IMR-90 (cell line): ENCODE measurements at regions not wholly inside any gene's neighbourhood (a gene's known extent, or its start where the extent isn't known, plus 50 kb on each side); places are given as distances from the start of the nearest gene placed in this dataset.

Source experiments
- ATAC-seq: fragments of 200-7000 bp; cut with Tn5 transposase; 2 replicates; pipeline ENCODE4 v1.9.1; 2020; ENCODE audit warnings: low read depth, mild to moderate bottlenecking, moderate library complexity
- BruUV-seq: library from RNA; stranded (reverse); fragments of 400-500 nt; replicated peaks from 2 replicates; lab custom pipeline; 2021; lab: Mats Ljungman, UMichigan
- CTCF ChIA-PET: fragments of 300-600 bp; formaldehyde crosslinking; extraction: SDS; loops from one replicate; lab custom pipeline; 2021; ENCODE audit warnings: antibody characterized with exemption; lab: Yijun Ruan, JAX
- POLR2A ChIA-PET: fragments of 300-600 bp; sonication (Branson Sonifier 250); formaldehyde crosslinking; loops from one replicate; lab custom pipeline; 2022; ENCODE audit warnings: antibody characterized with exemption; ENCODE audit not compliant: unreplicated experiment; lab: Charles Lee
- DNase-seq: peaks from one replicate; pipeline ENCODE4 v3.0.0; 2013
- H2AFZ ChIP-seq: replicated peaks from 2 replicates; pipeline ENCODE3; 2013; ENCODE audit warnings: low read length, mild to moderate bottlenecking; ENCODE audit not compliant: poor library complexity
- H2AK5ac ChIP-seq: 2 replicates; pipeline ENCODE4 v1.6.1; 2013; ENCODE audit warnings: low read depth, low read length, inconsistent platforms
- H2AK9ac ChIP-seq: replicated peaks from 2 replicates; pipeline ENCODE3; 2013; ENCODE audit warnings: mild to moderate bottlenecking, low read depth, low read length, moderate library complexity; ENCODE audit not compliant: poor library complexity
- H2BK120ac ChIP-seq: 2 replicates; pipeline ENCODE4 v1.6.1; 2013; ENCODE audit warnings: low read depth, low read length, inconsistent platforms
- H2BK15ac ChIP-seq: 3 replicates; pipeline ENCODE4 v1.6.1; 2013; ENCODE audit warnings: low read depth, low read length, inconsistent platforms
- H2BK20ac ChIP-seq: 2 replicates; pipeline ENCODE4 v1.6.1; 2013; ENCODE audit warnings: low read depth, mild to moderate bottlenecking, inconsistent platforms, low read length, moderate library complexity
- H2BK5ac ChIP-seq: 2 replicates; pipeline ENCODE4 v1.6.1; 2013; ENCODE audit warnings: mild to moderate bottlenecking, low read depth, low read length, inconsistent platforms; ENCODE audit not compliant: poor library complexity, severe bottlenecking
- H3K14ac ChIP-seq: replicated peaks from 2 replicates; pipeline ENCODE4 v1.6.1; 2013; ENCODE audit warnings: low read depth, low read length, inconsistent platforms
- H3K18ac ChIP-seq: 2 replicates; pipeline ENCODE4 v1.6.1; 2013; ENCODE audit warnings: low read depth, low read length, control low read depth
- H3K23ac ChIP-seq: 2 replicates; pipeline ENCODE4 v1.6.1; 2013; ENCODE audit warnings: low read depth, low read length, inconsistent platforms
- H3K27ac ChIP-seq: 2 replicates; pipeline ENCODE4 v1.5.1; 2013; ENCODE audit warnings: mild to moderate bottlenecking, control low read depth, low read length; ENCODE audit not compliant: insufficient read depth
- H3K27me3 ChIP-seq: 2 replicates; pipeline ENCODE4 v1.6.1; 2013; ENCODE audit warnings: low read length; ENCODE audit not compliant: control insufficient read depth, insufficient read depth
- H3K36me3 ChIP-seq: 2 replicates; pipeline ENCODE4 v1.6.1; 2013; ENCODE audit warnings: low read length, mixed read lengths; ENCODE audit not compliant: control insufficient read depth, insufficient read depth
- H3K4ac ChIP-seq: 2 replicates; pipeline ENCODE4 v1.6.1; 2013; ENCODE audit warnings: low read depth, low read length, inconsistent platforms
- H3K4me1 ChIP-seq: 2 replicates; pipeline ENCODE4 v1.6.1; 2013; ENCODE audit warnings: low read length, mixed read lengths; ENCODE audit not compliant: control insufficient read depth, insufficient read depth
- H3K4me2 ChIP-seq: 2 replicates; pipeline ENCODE4 v1.6.1; 2013; ENCODE audit warnings: low read depth, mild to moderate bottlenecking, control low read depth, low read length, moderate library complexity
- H3K4me3 ChIP-seq: 2 replicates; pipeline ENCODE4 v1.5.1; 2013; ENCODE audit warnings: low read depth, mild to moderate bottlenecking, control low read depth, low read length, moderate library complexity; ENCODE audit not compliant: insufficient read depth
- H3K56ac ChIP-seq: 2 replicates; pipeline ENCODE4 v1.6.1; 2013; ENCODE audit warnings: low read length, inconsistent platforms; ENCODE audit not compliant: insufficient read depth; ENCODE audit errors: extremely low read depth
- H3K79me1 ChIP-seq, 2 experiments: 2 replicates each; pipeline ENCODE4 v1.6.1; 2013; ENCODE audit warnings: low read length in 2 of 2, inconsistent platforms in 1 of 2, low read depth in 1 of 2
- H3K9ac ChIP-seq: 2 replicates; pipeline ENCODE4 v1.6.1; 2013; ENCODE audit warnings: low read depth, low read length, control low read depth
- H3K9me1 ChIP-seq: 2 replicates; pipeline ENCODE4 v1.6.1; 2013; ENCODE audit warnings: low read length, inconsistent platforms; ENCODE audit not compliant: insufficient read depth
- H3K9me3 ChIP-seq: 2 replicates; pipeline ENCODE4 v1.6.1; 2013; ENCODE audit warnings: low read length; ENCODE audit not compliant: control insufficient read depth, insufficient read depth
- H4K20me1 ChIP-seq: 2 replicates; pipeline ENCODE4 v1.6.1; 2013; ENCODE audit warnings: low read length, inconsistent platforms; ENCODE audit not compliant: insufficient read depth
- H4K5ac ChIP-seq: 2 replicates; pipeline ENCODE4 v1.6.1; 2013; ENCODE audit warnings: mild to moderate bottlenecking, low read depth, low read length, control low read depth
- H4K8ac ChIP-seq, 2 experiments: 2 replicates each; pipeline ENCODE4 v1.6.1; 2013; ENCODE audit warnings: low read depth in 2 of 2, low read length in 2 of 2, control low read depth in 1 of 2, inconsistent platforms in 1 of 2
- H4K91ac ChIP-seq: 2 replicates; pipeline ENCODE4 v1.6.1; 2013; ENCODE audit warnings: low read depth, low read length, inconsistent platforms; ENCODE audit not compliant: insufficient read depth
- BHLHE40 ChIP-seq: fragments of 150-350 bp; IDR thresholded peaks from 2 replicates; pipeline ENCODE4 v1.6.1; 2016; ENCODE audit warnings: mild to moderate bottlenecking, low read depth, low read length
- CHD1 ChIP-seq: IDR thresholded peaks from 2 replicates; pipeline ENCODE4 v1.6.1; 2012; ENCODE audit warnings: low read depth, low read length, improper control_type of control experiment
- MAFK ChIP-seq: IDR thresholded peaks from 2 replicates; pipeline ENCODE4 v1.6.1; 2012; ENCODE audit warnings: low read depth, low read length, improper control_type of control experiment
- NFE2L2 ChIP-seq: fragments of 150-350 bp; IDR thresholded peaks from 2 replicates; pipeline ENCODE4 v1.6.1; 2016; ENCODE audit warnings: low read depth, mild to moderate bottlenecking, low read length
- POLR2A ChIP-seq: IDR thresholded peaks from 2 replicates; pipeline ENCODE4 v1.6.1; 2012; ENCODE audit warnings: mild to moderate bottlenecking, low read depth, low read length
- SMC3 ChIP-seq: fragments of 150-350 bp; IDR thresholded peaks from 2 replicates; pipeline ENCODE4 v1.6.1; 2016; ENCODE audit warnings: low read depth, mild to moderate bottlenecking, antibody characterized with exemption, low read length, moderate library complexity
- dilution Hi-C: fragments of 300-500 bp; cut with HindIII; formaldehyde crosslinking; loops from one replicate; pipeline ENCODE4 v1.14.3; 2018; ENCODE audit warnings: low sequenced_read_pairs; ENCODE audit not compliant: unreplicated experiment
- in situ Hi-C: fragments of 300-500 bp; cut with MboI; formaldehyde crosslinking; loops from 3 replicates; pipeline ENCODE4 v1.14.3; 2019; ENCODE audit warnings: low sequenced_read_pairs, inconsistent platforms, mixed read lengths
- intact Hi-C: fragments of 100-400 bp; cut with micrococcal nuclease; formaldehyde crosslinking; loops from 2 replicates; pipeline ENCODE4 v1.10.0; 2022

DNA sequence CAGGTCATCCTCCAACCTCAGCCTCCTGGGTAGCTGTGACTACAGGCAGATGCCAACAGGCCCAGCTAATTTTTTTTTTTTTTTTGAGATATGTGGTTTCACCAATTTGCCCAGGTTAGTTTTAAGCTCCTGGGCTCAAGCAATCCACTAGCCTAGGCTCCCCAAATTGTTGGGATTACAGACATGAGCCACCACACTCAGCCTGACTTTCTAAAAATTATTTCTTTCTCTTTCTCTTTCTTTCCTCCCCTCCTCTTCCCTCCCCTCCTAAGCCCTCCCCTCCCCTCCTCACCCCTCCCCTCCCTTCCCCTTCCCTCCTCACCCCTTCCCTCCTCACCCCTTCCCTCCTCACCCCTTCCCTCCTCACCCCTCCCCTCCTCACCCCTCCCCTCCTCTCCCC, 127.3 kb downstream of the BTBD3 start:
- Histone ChIP-seq H4K91ac (no peak overlapping the region), H2AFZ (no peak overlapping the region), H3K4ac (no peak overlapping the region), H4K8ac (no peak overlapping the region), H3K4me1 (peaks cover 7% of the 10 kb centered on the region; the same call in 1 of the 2 replicates), H2AK9ac (no peak overlapping the region), H2BK20ac (no peak overlapping the region), H2BK15ac (no peak overlapping the region), H2BK5ac (no peak overlapping the region), H3K9me3 (no peaks in the 10 kb centered on the region), H3K27me3 (no peaks in the 10 kb centered on the region), H3K4me3 (no peak overlapping the region), H3K23ac (no peak overlapping the region), H3K56ac (no peak overlapping the region), H3K36me3 (no peaks in the 10 kb centered on the region), H2BK120ac (no peak overlapping the region), H3K9ac (no peak overlapping the region), H3K14ac (no peak overlapping the region), H4K20me1 (no peaks in the 10 kb centered on the region), H2AK5ac (no peak overlapping the region), H3K27ac (no peak overlapping the region), H3K18ac (no peak overlapping the region), H3K79me1 (no peaks in the 10 kb centered on the region), H4K5ac (no peak overlapping the region), H3K9me1 (peaks cover 7% of the 10 kb centered on the region; the same call in 1 of the 2 replicates), H3K4me2 (no peak overlapping the region)
- intact Hi-C loops: no loop called here
- in situ Hi-C loops: no loop called here
- no TSS peak for BruUV-seq
- dilution Hi-C loops: no loop called here
- ATAC-seq (no peak), DNase-seq (no peak)
- ChIA-PET CTCF (no interaction called here), POLR2A (interaction anchor here (0.6 kb wide), 1 partner anchor 126 kb away, joined by 4 read pairs; no protein-coding TSS in a partner anchor)
- TF ChIP-seq CHD1 (no peak), POLR2A (no peak), NFE2L2 (no peak), SMC3 (no peak), BHLHE40 (no peak), MAFK (no peak)
